ENCODE measurements at regions not wholly inside any gene's neighbourhood (a gene's known extent, or its start where the extent isn't known, plus 50 kb on each side); places are given as distances from the start of the nearest gene placed in this dataset.

- no peaks in the 10 kb centered on the region for H3K27me3 ChIP-seq (ENCODE audit: insufficient read depth, low read length, poor library complexity)
- no peak overlapping the region for H3K9ac ChIP-seq (ENCODE audit: low read depth, low read length)
- no peak overlapping the region for H3K4me2 ChIP-seq (ENCODE audit: insufficient read depth, low read length)
- H3K79me2 ChIP-seq (ENCODE audit: insufficient read depth, low read length): no peaks in the 10 kb centered on the region; the same call in 1 of the 2 replicates
- TF ChIP-seq, protein P1, sequence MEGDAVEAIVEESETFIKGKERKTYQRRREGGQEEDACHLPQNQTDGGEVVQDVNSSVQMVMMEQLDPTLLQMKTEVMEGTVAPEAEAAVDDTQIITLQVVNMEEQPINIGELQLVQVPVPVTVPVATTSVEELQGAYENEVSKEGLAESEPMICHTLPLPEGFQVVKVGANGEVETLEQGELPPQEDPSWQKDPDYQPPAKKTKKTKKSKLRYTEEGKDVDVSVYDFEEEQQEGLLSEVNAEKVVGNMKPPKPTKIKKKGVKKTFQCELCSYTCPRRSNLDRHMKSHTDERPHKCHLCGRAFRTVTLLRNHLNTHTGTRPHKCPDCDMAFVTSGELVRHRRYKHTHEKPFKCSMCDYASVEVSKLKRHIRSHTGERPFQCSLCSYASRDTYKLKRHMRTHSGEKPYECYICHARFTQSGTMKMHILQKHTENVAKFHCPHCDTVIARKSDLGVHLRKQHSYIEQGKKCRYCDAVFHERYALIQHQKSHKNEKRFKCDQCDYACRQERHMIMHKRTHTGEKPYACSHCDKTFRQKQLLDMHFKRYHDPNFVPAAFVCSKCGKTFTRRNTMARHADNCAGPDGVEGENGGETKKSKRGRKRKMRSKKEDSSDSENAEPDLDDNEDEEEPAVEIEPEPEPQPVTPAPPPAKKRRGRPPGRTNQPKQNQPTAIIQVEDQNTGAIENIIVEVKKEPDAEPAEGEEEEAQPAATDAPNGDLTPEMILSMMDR (IDR thresholded peaks at IDR 0.05; ENCODE audit: borderline replicate concordance, extremely low read depth, low read length, poor library complexity, severe bottlenecking): no peak
- TF ChIP-seq EZH2 (IDR thresholded peaks at IDR 0.05; ENCODE audit: borderline replicate concordance, low read depth, low read length, severe bottlenecking): no peak
- H3K4me3 ChIP-seq (ENCODE audit: low read depth in 1 of 2, low read length in 2 of 2): no peak overlapping the region
- H3K27ac ChIP-seq (ENCODE audit: low read length): no peak overlapping the region
- DNase-seq: no peak
- no peaks in the 10 kb centered on the region for H3K4me1 ChIP-seq (ENCODE audit: insufficient read depth, low read length)
- H4K20me1 ChIP-seq (ENCODE audit: insufficient read depth, low read length): no peaks in the 10 kb centered on the region; the same call in 1 of the 2 replicates
- no peaks in the 10 kb centered on the region for H3K9me3 ChIP-seq (ENCODE audit: insufficient read depth, low read length, severe bottlenecking)
- H3K36me3 ChIP-seq (ENCODE audit: insufficient read depth, low read length): no peaks in the 10 kb centered on the region
- H2AFZ ChIP-seq (ENCODE audit: low read depth, low read length): no peak overlapping the region
- no peak for ATAC-seq (ENCODE audit: insufficient read depth, low read depth)
These were observed 483.6 kb upstream of the RGS6 start for GRCh38 chr14:71448431-71449315.

GRCh38 chr14:71449316-71450055 lies 482.7 kb upstream of the RGS6 start:
- no peak for DNase-seq
- no peaks in the 10 kb centered on the region for H3K27me3 ChIP-seq (ENCODE audit: insufficient read depth, low read length, poor library complexity)
- H3K36me3 ChIP-seq (ENCODE audit: insufficient read depth, low read length): no peaks in the 10 kb centered on the region
- H3K4me3 ChIP-seq (ENCODE audit: low read depth in 1 of 2, low read length in 2 of 2): no peak overlapping the region
- H3K9ac ChIP-seq (ENCODE audit: low read depth, low read length): no peak overlapping the region
- no peaks in the 10 kb centered on the region; the same call in 1 of the 2 replicates for H3K79me2 ChIP-seq (ENCODE audit: insufficient read depth, low read length)
- no peak for TF ChIP-seq EZH2 (IDR thresholded peaks at IDR 0.05; ENCODE audit: borderline replicate concordance, low read depth, low read length, severe bottlenecking)
- TF ChIP-seq, protein P1 (IDR thresholded peaks at IDR 0.05; ENCODE audit: borderline replicate concordance, extremely low read depth, low read length, poor library complexity, severe bottlenecking): no peak
- no peaks in the 10 kb centered on the region for H3K4me1 ChIP-seq (ENCODE audit: insufficient read depth, low read length)
- no peak overlapping the region for H2AFZ ChIP-seq (ENCODE audit: low read depth, low read length)
- no peaks in the 10 kb centered on the region; the same call in 1 of the 2 replicates for H4K20me1 ChIP-seq (ENCODE audit: insufficient read depth, low read length)
- no peak overlapping the region for H3K4me2 ChIP-seq (ENCODE audit: insufficient read depth, low read length)
- H3K9me3 ChIP-seq (ENCODE audit: insufficient read depth, low read length, severe bottlenecking): no peaks in the 10 kb centered on the region
- H3K27ac ChIP-seq (ENCODE audit: low read length): no peak overlapping the region
- no peak for ATAC-seq (ENCODE audit: insufficient read depth, low read depth)

DNA sequence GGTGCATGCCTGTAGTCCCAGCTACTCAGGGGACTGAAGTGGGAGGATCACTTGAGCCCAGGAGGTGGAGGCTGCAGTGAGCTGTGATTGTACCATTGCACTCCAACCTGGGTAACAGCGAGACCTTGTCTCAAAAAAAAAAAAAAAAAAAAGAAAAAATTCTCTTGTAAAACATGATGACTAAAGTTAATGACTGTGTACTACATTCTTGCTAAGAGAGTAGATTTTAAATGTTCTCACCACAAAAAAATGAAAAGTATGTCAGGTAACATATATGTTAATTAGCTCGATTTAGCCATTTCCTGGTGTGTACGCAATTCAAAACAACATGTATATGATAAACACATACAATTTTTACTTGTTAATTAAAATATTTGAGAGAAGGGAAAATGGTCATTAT lies 480.7 kb upstream of the RGS6 start:
- Histone ChIP-seq H3K9ac (ENCODE audit: low read depth, low read length) (no peak overlapping the region), H3K9me3 (ENCODE audit: insufficient read depth, low read length, severe bottlenecking) (no peaks in the 10 kb centered on the region), H3K27me3 (ENCODE audit: insufficient read depth, low read length, poor library complexity) (no peaks in the 10 kb centered on the region), H4K20me1 (ENCODE audit: insufficient read depth, low read length) (no peaks in the 10 kb centered on the region), H3K4me3 (ENCODE audit: low read depth in 1 of 2, low read length in 2 of 2) (no peak overlapping the region), H3K4me2 (ENCODE audit: insufficient read depth, low read length) (no peak overlapping the region), H3K27ac (ENCODE audit: low read length) (no peak overlapping the region), H3K4me1 (ENCODE audit: insufficient read depth, low read length) (no peaks in the 10 kb centered on the region), H3K36me3 (ENCODE audit: insufficient read depth, low read length) (no peaks in the 10 kb centered on the region), H2AFZ (ENCODE audit: low read depth, low read length) (no peak overlapping the region), H3K79me2 (ENCODE audit: insufficient read depth, low read length) (peaks cover 4% of the 10 kb centered on the region; the same call in 1 of the 2 replicates)
- no peak for DNase-seq
- no peak for TF ChIP-seq EZH2 (IDR thresholded peaks at IDR 0.05; ENCODE audit: borderline replicate concordance, low read depth, low read length, severe bottlenecking)
- TF ChIP-seq, protein P1 (IDR thresholded peaks at IDR 0.05; ENCODE audit: borderline replicate concordance, extremely low read depth, low read length, poor library complexity, severe bottlenecking): no peak
- no peak for ATAC-seq (ENCODE audit: insufficient read depth, low read depth)

Measured in DND-41 (cell line).